ENCODE measurements at regions not wholly inside any gene's neighbourhood (a gene's known extent, or its start where the extent isn't known, plus 50 kb on each side); places are given as distances from the start of the nearest gene placed in this dataset.

GRCh38 chr6:14061643-14062042 is 55.9 kb upstream of the CD83 start:
- DNase-seq: no peak
- intact Hi-C loops (cut with DNase I): loop anchor here (10.0 kb wide), 1 partner anchor 157 kb away; no protein-coding TSS in a partner anchor

- no peak for DNase-seq
- intact Hi-C loops (cut with DNase I): loop anchor here (10.0 kb wide), 1 partner anchor 158 kb away; no protein-coding TSS in a partner anchor
Measured at GRCh38 chr6:14062345-14063029, 55.1 kb upstream of the CD83 start.

- intact Hi-C loops (cut with DNase I): loop anchor here (10.0 kb wide), 1 partner anchor 159 kb away; no protein-coding TSS in a partner anchor
- DNase-seq: no peak
Measured at GRCh38 chr6:14063756-14064155, 53.8 kb upstream of the CD83 start.

- intact Hi-C loops (cut with DNase I): loop anchor here (10.0 kb wide), 1 partner anchor 161 kb away; no protein-coding TSS in a partner anchor
- DNase-seq: no peak
Measured at GRCh38 chr6:14065350-14065749, 52.2 kb upstream of the CD83 start.

- intact Hi-C loops (cut with DNase I): loop anchor here (10.0 kb wide), 1 partner anchor 162 kb away; no protein-coding TSS in a partner anchor
- DNase-seq: peak in 12 of 42 donors; percentile 7 to 64 (median 22)
Measured at GRCh38 chr6:14066782-14067406, 50.7 kb upstream of the CD83 start.

GRCh38 chr6:14067656-14068055 is 49.9 kb upstream of the CD83 start:
- intact Hi-C loops (cut with DNase I): loop anchor here (10.0 kb wide), 1 partner anchor 163 kb away; no protein-coding TSS in a partner anchor
- no peak for DNase-seq
